ENCODE measurements at regions not wholly inside any gene's neighbourhood (a gene's known extent, or its start where the extent isn't known, plus 50 kb on each side); places are given as distances from the start of the nearest gene placed in this dataset.

DNA sequence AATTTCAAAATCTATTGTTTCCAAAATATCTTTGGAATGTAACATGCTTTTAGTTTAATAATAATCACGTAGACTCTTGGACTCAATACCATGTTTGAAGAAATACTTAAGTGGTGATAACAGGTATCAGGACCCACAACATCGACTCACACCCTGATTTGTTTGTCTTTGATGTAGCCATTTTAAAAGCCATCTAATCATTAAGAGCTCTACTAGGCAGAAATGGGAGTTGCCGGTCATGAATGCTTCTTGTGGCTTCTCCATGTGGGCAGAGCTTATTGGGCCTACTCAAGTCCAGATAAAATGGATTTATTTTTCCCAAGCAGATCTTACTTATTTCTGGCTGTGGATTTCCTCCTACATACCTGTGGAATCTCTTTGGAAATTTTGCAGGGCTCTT is 261.6 kb upstream of the NR2F2 start:
- Histone ChIP-seq H4K20me1 (ENCODE audit: insufficient read depth, low read length) (no peaks in the 10 kb centered on the region), H2AFZ (ENCODE audit: low read length) (no peak overlapping the region), H3K4me3 (replicated peaks in 1 of 3; ENCODE audit: insufficient read depth in 1 of 3, low read depth in 2 of 3, low read length in 3 of 3) (no peak overlapping the region), H3K27me3 (ENCODE audit: control insufficient read depth in 1 of 2, insufficient read depth in 2 of 2, low read length in 2 of 2) (no peaks in the 10 kb centered on the region), H3K4me2 (ENCODE audit: low read depth, low read length) (no peak overlapping the region), H3K27ac (ENCODE audit: extremely low read length, insufficient read depth, low read length) (no peak overlapping the region), H3K36me3 (replicated peaks in 1 of 2; ENCODE audit: control insufficient read depth in 1 of 2, insufficient read depth in 2 of 2, low read length in 2 of 2) (no peaks in the 10 kb centered on the region), H3K9me3 (ENCODE audit: low read length) (no peaks in the 10 kb centered on the region), H3K4me1 (ENCODE audit: insufficient read depth, low read length) (peaks cover 9% of the 10 kb centered on the region), H3K79me2 (ENCODE audit: insufficient read depth, low read length) (no peaks in the 10 kb centered on the region), H3K9ac (ENCODE audit: insufficient read depth, low read depth, low read length) (no peak overlapping the region)
- intact Hi-C loops (cut with micrococcal nuclease; ENCODE audit: unreplicated experiment) (no loop called here), in situ Hi-C loops (cut with HindIII; ENCODE audit: extremely low pct_ligation_motif_present, low pct_unique_long_range_greater_than_20kb) (no loop called here)
- no TSS peak for BruUV-seq (replicated peaks)
- DNase-seq (ENCODE audit: low spot score) (no peak), FAIRE-seq (no peak), ATAC-seq (no peak)
- WGBS (ENCODE audit: low lambda C conversion rate): 3% methylated on average over 3 of the region's 3 CpGs
- ChIA-PET CTCF (ENCODE audit: low intra/inter-chr PET ratio, low total read pairs) (no interaction called here), POLR2A (no interaction called here)
- no peak for TF ChIP-seq DNMT3B (CRISPR knock-in tag; conservative IDR thresholded peaks at IDR 0.05)
- no peak for TF ChIP-seq ZNF354B (CRISPR knock-in tag; IDR thresholded peaks at IDR 0.05)
- TF ChIP-seq RFXANK (CRISPR knock-in tag; IDR thresholded peaks at IDR 0.05): no peak
- TF ChIP-seq PHF21A (CRISPR knock-in tag; IDR thresholded peaks at IDR 0.05): no peak
- no peak for TF ChIP-seq ZNF878 (CRISPR knock-in tag; IDR thresholded peaks at IDR 0.05)
- TF ChIP-seq ZNF383 (CRISPR knock-in tag; IDR thresholded peaks at IDR 0.05; ENCODE audit: borderline replicate concordance): no peak

DNA sequence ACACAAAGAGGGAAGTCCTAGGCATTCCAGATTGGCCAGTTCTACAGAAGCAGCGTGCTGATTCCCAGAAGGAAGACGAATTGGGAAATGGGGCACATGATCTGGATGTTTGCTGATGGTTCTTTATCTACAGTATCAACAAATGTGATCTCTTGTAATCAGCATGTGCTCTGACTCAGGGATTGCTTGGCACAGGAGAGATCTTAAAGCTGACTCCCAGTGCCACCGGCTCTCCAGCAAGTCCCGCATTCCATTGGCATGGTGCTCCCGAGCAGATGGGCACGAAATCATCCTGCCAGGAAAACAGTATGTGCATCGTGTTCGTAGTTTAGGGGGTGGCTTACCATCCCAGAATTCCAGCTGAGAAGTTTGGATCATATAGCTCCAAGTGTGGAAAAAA is 259.9 kb upstream of the NR2F2 start:
- intact Hi-C loops (cut with micrococcal nuclease; ENCODE audit: unreplicated experiment) (no loop called here), in situ Hi-C loops (cut with HindIII; ENCODE audit: extremely low pct_ligation_motif_present, low pct_unique_long_range_greater_than_20kb) (no loop called here)
- DNase-seq (ENCODE audit: low spot score): no peak
- Histone ChIP-seq H3K36me3 (replicated peaks in 1 of 2; ENCODE audit: control insufficient read depth in 1 of 2, insufficient read depth in 2 of 2, low read length in 2 of 2) (no peaks in the 10 kb centered on the region), H3K9me3 (ENCODE audit: low read length) (no peaks in the 10 kb centered on the region), H3K27me3 (ENCODE audit: control insufficient read depth in 1 of 2, insufficient read depth in 2 of 2, low read length in 2 of 2) (no peaks in the 10 kb centered on the region), H3K4me2 (ENCODE audit: low read depth, low read length) (no peak overlapping the region), H3K9ac (ENCODE audit: insufficient read depth, low read depth, low read length) (no peak overlapping the region), H2AFZ (ENCODE audit: low read length) (no peak overlapping the region), H3K79me2 (ENCODE audit: insufficient read depth, low read length) (no peaks in the 10 kb centered on the region), H4K20me1 (ENCODE audit: insufficient read depth, low read length) (no peaks in the 10 kb centered on the region), H3K4me3 (replicated peaks in 1 of 3; ENCODE audit: insufficient read depth in 1 of 3, low read depth in 2 of 3, low read length in 3 of 3) (no peak overlapping the region), H3K27ac (ENCODE audit: extremely low read length, insufficient read depth, low read length) (no peak overlapping the region), H3K4me1 (ENCODE audit: insufficient read depth, low read length) (no peaks in the 10 kb centered on the region)
- no TSS peak for BruUV-seq (replicated peaks)
- POLR2A ChIA-PET: no interaction called here
- no peak for ATAC-seq
- WGBS (ENCODE audit: low lambda C conversion rate): 49% methylated on average over 8 of the region's 8 CpGs
- CTCF ChIA-PET (ENCODE audit: low intra/inter-chr PET ratio, low total read pairs): no interaction called here
- no peak for FAIRE-seq
- TF ChIP-seq, protein P1, sequence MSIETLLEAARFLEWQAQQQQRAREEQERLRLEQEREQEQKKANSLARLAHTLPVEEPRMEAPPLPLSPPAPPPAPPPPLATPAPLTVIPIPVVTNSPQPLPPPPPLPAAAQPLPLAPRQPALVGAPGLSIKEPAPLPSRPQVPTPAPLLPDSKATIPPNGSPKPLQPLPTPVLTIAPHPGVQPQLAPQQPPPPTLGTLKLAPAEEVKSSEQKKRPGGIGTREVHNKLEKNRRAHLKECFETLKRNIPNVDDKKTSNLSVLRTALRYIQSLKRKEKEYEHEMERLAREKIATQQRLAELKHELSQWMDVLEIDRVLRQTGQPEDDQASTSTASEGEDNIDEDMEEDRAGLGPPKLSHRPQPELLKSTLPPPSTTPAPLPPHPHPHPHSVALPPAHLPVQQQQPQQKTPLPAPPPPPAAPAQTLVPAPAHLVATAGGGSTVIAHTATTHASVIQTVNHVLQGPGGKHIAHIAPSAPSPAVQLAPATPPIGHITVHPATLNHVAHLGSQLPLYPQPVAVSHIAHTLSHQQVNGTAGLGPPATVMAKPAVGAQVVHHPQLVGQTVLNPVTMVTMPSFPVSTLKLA (IDR thresholded peaks at IDR 0.05): 0 out of 2 replicates have a peak, but pooled peaks have one; percentile 23
- TF ChIP-seq TEAD3 (CRISPR knock-in tag; optimal IDR thresholded peaks at IDR 0.05; ENCODE audit: borderline replicate concordance) (no peak), MED1 (CRISPR knock-in tag; IDR thresholded peaks at IDR 0.05) (no peak)
- TF ChIP-seq, protein P2, sequence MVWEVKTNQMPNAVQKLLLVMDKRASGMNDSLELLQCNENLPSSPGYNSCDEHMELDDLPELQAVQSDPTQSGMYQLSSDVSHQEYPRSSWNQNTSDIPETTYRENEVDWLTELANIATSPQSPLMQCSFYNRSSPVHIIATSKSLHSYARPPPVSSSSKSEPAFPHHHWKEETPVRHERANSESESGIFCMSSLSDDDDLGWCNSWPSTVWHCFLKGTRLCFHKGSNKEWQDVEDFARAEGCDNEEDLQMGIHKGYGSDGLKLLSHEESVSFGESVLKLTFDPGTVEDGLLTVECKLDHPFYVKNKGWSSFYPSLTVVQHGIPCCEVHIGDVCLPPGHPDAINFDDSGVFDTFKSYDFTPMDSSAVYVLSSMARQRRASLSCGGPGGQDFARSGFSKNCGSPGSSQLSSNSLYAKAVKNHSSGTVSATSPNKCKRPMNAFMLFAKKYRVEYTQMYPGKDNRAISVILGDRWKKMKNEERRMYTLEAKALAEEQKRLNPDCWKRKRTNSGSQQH (CRISPR knock-in tag; IDR thresholded peaks at IDR 0.05; ENCODE audit: low read depth): no peak
